GM23248 (cell line): ENCODE measurements at regions not wholly inside any gene's neighbourhood (a gene's known extent, or its start where the extent isn't known, plus 50 kb on each side); places are given as distances from the start of the nearest gene placed in this dataset.

Experiments used
- EZH2 ChIP-seq: fragments of 200-600 bp; sonication (generic); IDR thresholded peaks from 2 replicates; pipeline ENCODE4 v1.6.1; 2018; ENCODE audit warnings: antibody characterized with exemption, mild to moderate bottlenecking; ENCODE audit not compliant: insufficient read depth, poor library complexity, severe bottlenecking
- EZH2phosphoT487 ChIP-seq: fragments of 200-600 bp; sonication (generic); IDR thresholded peaks from 2 replicates; pipeline ENCODE4 v1.6.1; 2018; ENCODE audit warnings: antibody characterized with exemption, moderate library complexity, mild to moderate bottlenecking, low read depth; ENCODE audit not compliant: insufficient read depth

GRCh38 chr4:141814499-141814898 is 178.1 kb downstream of the IL15 start:
- TF ChIP-seq EZH2 (no peak), EZH2phosphoT487 (no peak)
